ENCODE measurements at regions not wholly inside any gene's neighbourhood (a gene's known extent, or its start where the extent isn't known, plus 50 kb on each side); places are given as distances from the start of the nearest gene placed in this dataset.

GRCh38 chr15:85927931-85928537 lies 133.3 kb upstream of the KLHL25 start (continued):
- no peak for TF ChIP-seq MXI1 (IDR thresholded peaks at IDR 0.05; ENCODE audit: low read depth, low read length)
- TF ChIP-seq NFIC (IDR thresholded peaks at IDR 0.05; ENCODE audit: borderline replicate concordance), result no peak
- no peak for TF ChIP-seq YY1 (IDR thresholded peaks at IDR 0.05; ENCODE audit: low read depth)
- no peak for TF ChIP-seq ZBTB33 (IDR thresholded peaks at IDR 0.05; ENCODE audit: borderline replicate concordance, low read depth)
- TF ChIP-seq ELF1 (IDR thresholded peaks at IDR 0.05), result no peak
- TF ChIP-seq EP300 (IDR thresholded peaks at IDR 0.05; ENCODE audit: borderline replicate concordance in 1 of 2, low read depth in 1 of 2, low read length in 1 of 2), result no peak
- no peak for TF ChIP-seq RXRA (IDR thresholded peaks at IDR 0.05; ENCODE audit: borderline replicate concordance, low read depth)
- TF ChIP-seq RFX5 (IDR thresholded peaks at IDR 0.05; ENCODE audit: low read length), result no peak
- no peak for TF ChIP-seq FOXM1 (IDR thresholded peaks at IDR 0.05; ENCODE audit: low read depth)

- no peak for DNase-seq
- TF ChIP-seq FOSL2 (IDR thresholded peaks at IDR 0.05; ENCODE audit: borderline replicate concordance, low read depth) (no peak), CHD2 (IDR thresholded peaks at IDR 0.05; ENCODE audit: low read length, partially characterized antibody) (no peak), TCF12 (IDR thresholded peaks at IDR 0.05) (no peak), SMC3 (IDR thresholded peaks at IDR 0.05; ENCODE audit: low read depth, low read length) (no peak), PBX3 (IDR thresholded peaks at IDR 0.05) (no peak), TEAD4 (IDR thresholded peaks at IDR 0.05; ENCODE audit: borderline replicate concordance, insufficient read depth) (no peak), GABPA (IDR thresholded peaks at IDR 0.05; ENCODE audit: low read depth) (no peak), JUND (IDR thresholded peaks at IDR 0.05) (no peak), ZBTB33 (IDR thresholded peaks at IDR 0.05; ENCODE audit: borderline replicate concordance, low read depth) (no peak), MAX (IDR thresholded peaks at IDR 0.05; ENCODE audit: low read depth) (no peak), ELF1 (IDR thresholded peaks at IDR 0.05) (no peak), EZH2phosphoT487 (IDR thresholded peaks at IDR 0.05; ENCODE audit: borderline replicate concordance, low read depth) (no peak), NFIC (IDR thresholded peaks at IDR 0.05; ENCODE audit: borderline replicate concordance) (no peak), IRF3 (IDR thresholded peaks at IDR 0.05; ENCODE audit: low read depth, low read length) (no peak), RFX5 (IDR thresholded peaks at IDR 0.05; ENCODE audit: low read length) (no peak), CTCF (IDR thresholded peaks at IDR 0.05) (no peak), RXRA (IDR thresholded peaks at IDR 0.05; ENCODE audit: borderline replicate concordance, low read depth) (no peak)
Measured at GRCh38 chr15:85929786-85930185, 135.1 kb upstream of the KLHL25 start.

More at GRCh38 chr15:85929786-85930185, 135.1 kb upstream of the KLHL25 start:
- H2AFZ ChIP-seq (ENCODE audit: low read depth), result no peak overlapping the region
- H4K20me1 ChIP-seq (ENCODE audit: insufficient read depth), result no peaks in the 10 kb centered on the region
- no peak overlapping the region for H3K4me2 ChIP-seq
- H3K79me2 ChIP-seq (ENCODE audit: insufficient read depth), result no peaks in the 10 kb centered on the region
- no peak overlapping the region for H3K4me3 ChIP-seq (ENCODE audit: low read depth in 2 of 2, low read length in 1 of 2)
- no peaks in the 10 kb centered on the region for H3K9me2 ChIP-seq
- no peak overlapping the region for H3K9ac ChIP-seq
- H3K27me3 ChIP-seq (ENCODE audit: insufficient read depth), result no peaks in the 10 kb centered on the region
- H3K27ac ChIP-seq (ENCODE audit: low read depth in 2 of 2, low read length in 1 of 2), result no peak overlapping the region
- H3F3A ChIP-seq (replicated peaks; ENCODE audit: insufficient read depth), result no peaks in the 10 kb centered on the region
- POLR2A ChIA-PET, result no interaction called here
- H3K9me3 ChIP-seq, result no peaks in the 10 kb centered on the region
- H3K4me1 ChIP-seq (ENCODE audit: control insufficient read depth in 1 of 2, insufficient read depth in 2 of 2, low read depth in 1 of 2, low read length in 1 of 2), result no peaks in the 10 kb centered on the region
- CTCF ChIA-PET, result no interaction called here
- 65% methylated on average over 1 of the region's 1 CpG for WGBS (ENCODE audit: low lambda C conversion rate)
- H3K36me3 ChIP-seq (replicated peaks in 1 of 2; ENCODE audit: control insufficient read depth in 1 of 2, insufficient read depth in 2 of 2, low read length in 1 of 2), result no peaks in the 10 kb centered on the region

Measured in SK-N-SH (cell line).